Liver (tissue), 2 donors: ENCODE measurements at regions not wholly inside any gene's neighbourhood (a gene's known extent, or its start where the extent isn't known, plus 50 kb on each side); places are given as distances from the start of the nearest gene placed in this dataset.
"Not testable (repeated sequence)": the region's sequence is repeated elsewhere in the genome, so short reads cannot be mapped to it uniquely, and the experiment has no call there.

Source experiments
- CTCF ChIP-seq: fragments of 150-350 bp; IDR thresholded peaks from 2 replicates; pipeline ENCODE4 v1.5.1; 2017; ENCODE audit warnings: improper control_type of control experiment, low read depth, low read length; ENCODE audit not compliant: missing input control
- REST ChIP-seq: IDR thresholded peaks from 2 replicates; pipeline ENCODE4 v1.6.1; 2016; ENCODE audit warnings: antibody characterized with exemption, mild to moderate bottlenecking
- donor health status: healthy.

- TF ChIP-seq REST, CTCF: not testable (repeated sequence)
Measured at GRCh38 chr19:57035740-57036139, 84.0 kb upstream of the USP29 start.
